Stomach (tissue), 8 donors: ENCODE measurements at regions not wholly inside any gene's neighbourhood (a gene's known extent, or its start where the extent isn't known, plus 50 kb on each side); places are given as distances from the start of the nearest gene placed in this dataset.

Source experiments
- DNase-seq, 2 donors: peaks; one replicate each; pipeline versions ENCODE4 v3.0.0 to v3.0.0-alpha.2; 2013 to 2019
- H3K27ac ChIP-seq, 5 donors: fragments of 200-600 bp in 4 of 5; sonication (generic) in 4 of 5; one replicate each; pipeline ENCODE4 v1.5.1; 2013 to 2019; ENCODE audit warnings: mild to moderate bottlenecking in 1 of 5, moderate library complexity in 1 of 5
- H3K27me3 ChIP-seq, 3 donors: fragments of 200-600 bp; sonication (generic); one replicate each; pipeline ENCODE4 v1.5.1; 2017 to 2019; ENCODE audit warnings: mixed run types in 1 of 3
- H3K36me3 ChIP-seq, 4 donors: fragments of 200-600 bp; sonication (generic); 1 replicate in 3 of 4; 2 replicates in 1 of 4; pipeline ENCODE4 v1.5.1; 2016 to 2019
- H3K4me1 ChIP-seq, 4 donors: fragments of 200-600 bp; sonication (generic); one replicate each; pipeline ENCODE4 v1.5.1; 2016 to 2019
- H3K4me3 ChIP-seq, 4 donors: fragments of 200-600 bp; sonication (generic) in 3 of 4; one replicate each; pipeline ENCODE4 v1.5.1; 2016 to 2019; ENCODE audit warnings: mild to moderate bottlenecking in 1 of 4
- H3K9me3 ChIP-seq, 4 donors: fragments of 200-600 bp; sonication (generic); one replicate each; pipeline ENCODE4 v1.5.1; 2016 to 2019
- CTCF ChIP-seq, 7 experiments: fragments of 450-650 bp in 4 of 7; fragments of 200-600 bp in 3 of 7; sonication (generic) in 3 of 7; IDR thresholded peaks; one replicate each; pipeline ENCODE4 v1.5.1; 2016 to 2019; ENCODE audit warnings: antibody characterized with exemption in 7 of 7, control low read depth in 2 of 7, mild to moderate bottlenecking in 1 of 7
- EP300 ChIP-seq: sonication (generic); formaldehyde crosslinking; IDR thresholded peaks from one replicate; pipeline ENCODE4 v1.6.1; 2017; ENCODE audit warnings: antibody characterized with exemption
- POLR2A ChIP-seq, 4 donors: fragments of 450-650 bp; IDR thresholded peaks; one replicate each; pipeline ENCODE4 v1.6.1; 2016; ENCODE audit warnings: antibody characterized with exemption in 4 of 4, control low read depth in 2 of 4, mild to moderate bottlenecking in 1 of 4, moderate library complexity in 1 of 4
- POLR2AphosphoS5 ChIP-seq, 3 donors: sonication (generic); formaldehyde crosslinking; IDR thresholded peaks; one replicate each; pipeline ENCODE4 v1.6.1; 2016; ENCODE audit warnings: antibody characterized with exemption in 3 of 3
- WGBS, 5 donors: extraction: QIAGEN DNeasy Blood & Tissue Kit in 3 of 5; methylation state at CpG; one replicate each; pipeline versions ENCODE4 v1.1.5 to v1.1.7; 2013 to 2018; 5-methylcytosine and 5-hydroxymethylcytosine counted together
- intact Hi-C: fragments of 100-400 bp; cut with DNase I; formaldehyde crosslinking; loops from one replicate; pipeline ENCODE4 v1.15.1; 2023; ENCODE audit warnings: low total_unique reads
- donor health status: healthy with polysubstance abuse.
- donor health status: Bipolar disorder and iron deficiency.
- donor health status: healthy.

GRCh38 chr3:127100459-127101410, 92.2 kb upstream of the PRR23E start:
- TF ChIP-seq CTCF (IDR thresholded peaks at IDR 0.05) = no peak
- Histone ChIP-seq H3K27ac (no peak overlapping the region), H3K36me3 (no peaks in the 10 kb centered on the region), H3K4me1 (no peaks in the 10 kb centered on the region), H3K9me3 (peaks cover 0 to under 1% (median 0%) of the 10 kb centered on the region in 4 donors), H3K27me3 (peaks cover 0 to 14% (median 0%) of the 10 kb centered on the region in 3 donors), H3K4me3 (no peak overlapping the region)
- intact Hi-C loops = no loop called here
- 75 to 78% (median 77%) methylated on average over 18 of the region's 18 CpGs for WGBS, 5 donors
- DNase-seq = no peak

- no peaks in the 10 kb centered on the region for H3K9me3 ChIP-seq
- H3K36me3 ChIP-seq = no peaks in the 10 kb centered on the region
- H3K4me3 ChIP-seq = no peak overlapping the region
- H3K4me1 ChIP-seq = no peaks in the 10 kb centered on the region
- H3K27me3 ChIP-seq = peaks cover 0 to 14% (median 0%) of the 10 kb centered on the region in 3 donors
- 88 to 91% (median 90%) methylated on average over 19 of the region's 19 CpGs for WGBS, 5 donors
- no peak overlapping the region for H3K27ac ChIP-seq
- intact Hi-C loops = no loop called here
- no peak for DNase-seq
- TF ChIP-seq POLR2AphosphoS5 (IDR thresholded peaks at IDR 0.05) (no peak), EP300 (no peak), CTCF (IDR thresholded peaks at IDR 0.05) (no peak), POLR2A (IDR thresholded peaks at IDR 0.05) (no peak)
These were observed 91.3 kb upstream of the PRR23E start for GRCh38 chr3:127101411-127102187.

GRCh38 chr3:127102188-127102520, 90.8 kb upstream of the PRR23E start:
- H3K36me3 ChIP-seq = no peaks in the 10 kb centered on the region
- no peak overlapping the region for H3K27ac ChIP-seq
- H3K4me3 ChIP-seq = no peak overlapping the region
- no peaks in the 10 kb centered on the region for H3K9me3 ChIP-seq
- intact Hi-C loops = no loop called here
- TF ChIP-seq EP300 = no peak
- no peak for TF ChIP-seq POLR2A (IDR thresholded peaks at IDR 0.05)
- TF ChIP-seq POLR2AphosphoS5 (IDR thresholded peaks at IDR 0.05) = no peak
- no peak for TF ChIP-seq CTCF (IDR thresholded peaks at IDR 0.05)
- DNase-seq = no peak
- WGBS, 5 donors = 88 to 96% (median 92%) methylated on average over 3 of the region's 3 CpGs
- H3K4me1 ChIP-seq = no peaks in the 10 kb centered on the region
- peaks cover 0 to 14% (median 0%) of the 10 kb centered on the region in 3 donors for H3K27me3 ChIP-seq

- no peaks in the 10 kb centered on the region for H3K4me1 ChIP-seq
- H3K27me3 ChIP-seq = peaks cover 0 to 14% (median 0%) of the 10 kb centered on the region in 3 donors
- no peak overlapping the region for H3K27ac ChIP-seq
- no peaks in the 10 kb centered on the region for H3K36me3 ChIP-seq
- intact Hi-C loops = no loop called here
- no peak for TF ChIP-seq EP300
- no peak for TF ChIP-seq POLR2AphosphoS5 (IDR thresholded peaks at IDR 0.05)
- no peak for TF ChIP-seq POLR2A (IDR thresholded peaks at IDR 0.05)
- TF ChIP-seq CTCF (IDR thresholded peaks at IDR 0.05) = no peak
- no peaks in the 10 kb centered on the region for H3K9me3 ChIP-seq
- no peak overlapping the region for H3K4me3 ChIP-seq
- DNase-seq = no peak
- WGBS, 5 donors = 88 to 95% (median 92%) methylated on average over 10 to 13 of the region's 13 CpGs
These were observed 90.3 kb upstream of the PRR23E start for GRCh38 chr3:127102587-127102986.
